A549 (cell line): ENCODE measurements at regions not wholly inside any gene's neighbourhood (a gene's known extent, or its start where the extent isn't known, plus 50 kb on each side); places are given as distances from the start of the nearest gene placed in this dataset.

Experiments used
- ATAC-seq, 2 experiments: fragments of 200-7000 bp in 1 of 2; fragments of >200 bp in 1 of 2; cut with Nextera tagmentation in 1 of 2; cut with Tn5 transposase in 1 of 2; 3 replicates each; pipeline versions ENCODE4 v1.8.0 to v1.9.1; 2018 to 2020; ENCODE audit warnings: mild to moderate bottlenecking in 1 of 2, moderate library complexity in 1 of 2
- CTCF ChIA-PET: fragments of 300-600 bp; sonication (Branson Sonifier 250); formaldehyde crosslinking; extraction: SDS; loops from one replicate; lab custom pipeline; 2021; ENCODE audit warnings: antibody characterized with exemption, inconsistent platforms; lab: Yijun Ruan, JAX
- POLR2A ChIA-PET: fragments of 350-600 bp; formaldehyde crosslinking; extraction: SDS; loops from one replicate; lab custom pipeline; 2021; ENCODE audit warnings: antibody characterized with exemption, inconsistent platforms; lab: Yijun Ruan, JAX
- DNase-seq, 2 experiments: peaks; one replicate each; pipeline versions ENCODE4 v3.0.0 to v3.0.0-alpha.2; 2011 to 2016; ENCODE audit warnings: low read depth in 1 of 2, low spot score in 1 of 2
- FAIRE-seq: peaks from 2 replicates; lab custom pipeline; 2011; peaks lifted over from hg19 to GRCh38; lab: Jason Lieb, UNC
- H3K27ac ChIP-seq, 2 experiments: fragments of >200 bp; sonication (Bioruptor Twin); formaldehyde crosslinking; 3 replicates each; pipeline ENCODE4 v1.5.1; 2016 to 2017
- H3K4me1 ChIP-seq: fragments of >200 bp; sonication (Bioruptor Twin); formaldehyde crosslinking; 3 replicates; pipeline ENCODE4 v1.6.1; 2016
- H3K4me2 ChIP-seq: fragments of >200 bp; sonication (Bioruptor Twin); formaldehyde crosslinking; 3 replicates; pipeline ENCODE4 v1.6.1; 2016
- H3K4me3 ChIP-seq: fragments of >200 bp; sonication (Bioruptor Twin); formaldehyde crosslinking; 3 replicates; pipeline ENCODE4 v1.5.1; 2016
- H3K9me3 ChIP-seq: fragments of >200 bp; sonication (Bioruptor Twin); formaldehyde crosslinking; 3 replicates; pipeline ENCODE4 v1.6.1; 2016
- ATOH8 ChIP-seq: fragments of 250-450 bp; sonication (Bioruptor Pico); IDR thresholded peaks from 2 replicates; pipeline ENCODE4 v1.5.0; 2020; ENCODE audit warnings: low read depth, mild to moderate bottlenecking, moderate library complexity
- CBX2 ChIP-seq: fragments of 200-600 bp; sonication (generic); IDR thresholded peaks from 2 replicates; pipeline ENCODE4 v1.6.1; 2016; ENCODE audit warnings: low read depth, mild to moderate bottlenecking, borderline replicate concordance
- CHD4 ChIP-seq: fragments of 200-600 bp; sonication (generic); IDR thresholded peaks from 2 replicates; pipeline ENCODE4 v1.6.1; 2016; ENCODE audit warnings: antibody characterized with exemption, mild to moderate bottlenecking, borderline replicate concordance
- EHF ChIP-seq: fragments of 250-450 bp; sonication (Bioruptor Pico); IDR thresholded peaks from 2 replicates; pipeline ENCODE4 v1.5.0; 2020; ENCODE audit warnings: mild to moderate bottlenecking
- EHMT2 ChIP-seq: fragments of 200-600 bp; sonication (generic); IDR thresholded peaks from 2 replicates; pipeline ENCODE4 v1.6.1; 2016; ENCODE audit warnings: antibody characterized with exemption, low read depth, mild to moderate bottlenecking, moderate library complexity
- ELK1 ChIP-seq: fragments of 150-350 bp; IDR thresholded peaks from 2 replicates; pipeline ENCODE4 v1.6.1; 2014; ENCODE audit warnings: low read depth, mild to moderate bottlenecking, low read length
- EP300 ChIP-seq, 2 experiments: fragments of >200 bp; sonication (Bioruptor Twin); formaldehyde crosslinking; IDR thresholded peaks; 2 replicates in 1 of 2; 3 replicates in 1 of 2; pipeline ENCODE4 v1.6.1; 2016 to 2017
- ESRRA ChIP-seq: fragments of 150-350 bp; IDR thresholded peaks from 2 replicates; pipeline ENCODE4 v1.6.1; 2014; ENCODE audit warnings: mild to moderate bottlenecking, low read length, borderline replicate concordance
- FOSB ChIP-seq: fragments of 250-450 bp; sonication (Bioruptor Pico); IDR thresholded peaks from 2 replicates; pipeline ENCODE4 v1.5.0; 2020; ENCODE audit warnings: mild to moderate bottlenecking, moderate library complexity
- HDAC2 ChIP-seq: fragments of 200-600 bp; sonication (generic); IDR thresholded peaks from 2 replicates; pipeline ENCODE4 v1.6.1; 2016
- HEYL ChIP-seq: fragments of 250-450 bp; sonication (Bioruptor Pico); IDR thresholded peaks from 2 replicates; pipeline ENCODE4 v1.8.0; 2021; ENCODE audit warnings: mild to moderate bottlenecking, moderate library complexity
- HMGXB4 ChIP-seq: fragments of 250-450 bp; sonication (Bioruptor Pico); IDR thresholded peaks from 2 replicates; pipeline ENCODE4 v1.5.0; 2021; ENCODE audit warnings: mild to moderate bottlenecking, moderate library complexity, borderline replicate concordance
- HOXA7 ChIP-seq: fragments of 250-450 bp; sonication (Bioruptor Pico); IDR thresholded peaks from 2 replicates; pipeline ENCODE4 v1.5.0; 2020; ENCODE audit warnings: mild to moderate bottlenecking, moderate library complexity
- JUN ChIP-seq, 2 experiments: fragments of >200 bp; sonication (Bioruptor Twin); formaldehyde crosslinking; IDR thresholded peaks; 2 replicates in 1 of 2; 3 replicates in 1 of 2; pipeline ENCODE4 v1.6.1; 2016 to 2017
- KDM1A ChIP-seq: fragments of 200-600 bp; sonication (generic); IDR thresholded peaks from 2 replicates; pipeline ENCODE4 v1.6.1; 2016; ENCODE audit warnings: low read depth, mild to moderate bottlenecking
- KDM5A ChIP-seq: fragments of 200-600 bp; sonication (generic); IDR thresholded peaks from 2 replicates; pipeline ENCODE4 v1.6.1; 2016; ENCODE audit warnings: antibody characterized with exemption, mild to moderate bottlenecking
- NFE2L2 ChIP-seq: fragments of 150-350 bp; conservative IDR thresholded peaks from 2 replicates; pipeline ENCODE4 v1.6.1; 2014; ENCODE audit warnings: low read length
- NPAS2 ChIP-seq: fragments of 250-450 bp; sonication (Bioruptor Pico); IDR thresholded peaks from 2 replicates; pipeline ENCODE4 v1.8.0; 2022; ENCODE audit warnings: mild to moderate bottlenecking, moderate library complexity, borderline replicate concordance
- PHF8 ChIP-seq: fragments of 200-600 bp; sonication (generic); IDR thresholded peaks from 2 replicates; pipeline ENCODE4 v1.6.1; 2016; ENCODE audit warnings: low read depth, mild to moderate bottlenecking, antibody characterized with exemption, moderate library complexity, borderline replicate concordance
- POLR2A ChIP-seq: IDR thresholded peaks from 2 replicates; pipeline ENCODE4 v1.6.1; 2012; ENCODE audit warnings: mild to moderate bottlenecking, low read length
- RARB ChIP-seq: fragments of 250-450 bp; sonication (Bioruptor Pico); IDR thresholded peaks from 2 replicates; pipeline ENCODE4 v1.8.0; 2021; ENCODE audit warnings: mild to moderate bottlenecking, moderate library complexity
- RCOR1 ChIP-seq: fragments of 150-350 bp; IDR thresholded peaks from 2 replicates; pipeline ENCODE4 v1.6.1; 2014; ENCODE audit warnings: antibody characterized with exemption, low read length, low read depth
- RFX5 ChIP-seq: fragments of 450-650 bp; IDR thresholded peaks from 2 replicates; pipeline ENCODE4 v1.7.1; 2014; ENCODE audit warnings: antibody characterized with exemption, mild to moderate bottlenecking, moderate library complexity
- RNF2 ChIP-seq: fragments of 200-600 bp; sonication (generic); IDR thresholded peaks from 2 replicates; pipeline ENCODE4 v1.6.1; 2016; ENCODE audit warnings: low read depth, mild to moderate bottlenecking, antibody characterized with exemption, moderate library complexity, borderline replicate concordance
- SMC3 ChIP-seq: fragments of >200 bp; sonication (Bioruptor Twin); formaldehyde crosslinking; IDR thresholded peaks from 3 replicates; pipeline ENCODE4 v1.6.1; 2018; ENCODE audit warnings: inconsistent platforms
- ZNF302 ChIP-seq: fragments of 250-450 bp; sonication (Bioruptor Pico); IDR thresholded peaks from 2 replicates; pipeline ENCODE4 v1.9.0; 2021; ENCODE audit warnings: inconsistent platforms, mild to moderate bottlenecking, moderate library complexity
- WGBS: methylation state at CpG from one replicate; pipeline ENCODE4 v1.1.6; 2017; ENCODE audit errors: missing lambda C conversion rate; 5-methylcytosine and 5-hydroxymethylcytosine counted together
- TF ChIP-seq, protein P1 (sequence below): IDR thresholded peaks from 2 replicates; pipeline ENCODE4 v1.6.1; 2012; ENCODE audit warnings: low read depth, borderline replicate concordance
- TF ChIP-seq, protein P2 (sequence below): fragments of 450-650 bp; IDR thresholded peaks from 2 replicates; pipeline ENCODE4 v1.6.1; 2014; ENCODE audit warnings: antibody characterized with exemption
- TF ChIP-seq, protein P3 (sequence below): IDR thresholded peaks from 2 replicates; pipeline ENCODE4 v1.6.1; 2012

GRCh38 chr9:80127920-80128319, 556.2 kb downstream of the TLE4 start:
- 63% methylated on average over 6 of the region's 6 CpGs for WGBS
- ATAC-seq, result no peak
- DNase-seq, result no peak
- Histone ChIP-seq H3K9me3 (no peaks in the 10 kb centered on the region), H3K4me3 (no peak overlapping the region), H3K4me1 (no peaks in the 10 kb centered on the region), H3K4me2 (no peak overlapping the region), H3K27ac (no peak overlapping the region)
- TF ChIP-seq, protein P1, sequence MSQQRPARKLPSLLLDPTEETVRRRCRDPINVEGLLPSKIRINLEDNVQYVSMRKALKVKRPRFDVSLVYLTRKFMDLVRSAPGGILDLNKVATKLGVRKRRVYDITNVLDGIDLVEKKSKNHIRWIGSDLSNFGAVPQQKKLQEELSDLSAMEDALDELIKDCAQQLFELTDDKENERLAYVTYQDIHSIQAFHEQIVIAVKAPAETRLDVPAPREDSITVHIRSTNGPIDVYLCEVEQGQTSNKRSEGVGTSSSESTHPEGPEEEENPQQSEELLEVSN, result no peak
- TF ChIP-seq NFE2L2 (no peak), HMGXB4 (CRISPR knock-in tag) (no peak), NPAS2 (no peak), HDAC2 (no peak), RNF2 (no peak), HEYL (CRISPR knock-in tag) (no peak), KDM1A (no peak), EP300 (IDR thresholded peaks at IDR 0.05) (no peak), ZNF302 (CRISPR knock-in tag) (no peak), FOSB (CRISPR knock-in tag) (no peak), CHD4 (no peak)
- TF ChIP-seq, protein P2, sequence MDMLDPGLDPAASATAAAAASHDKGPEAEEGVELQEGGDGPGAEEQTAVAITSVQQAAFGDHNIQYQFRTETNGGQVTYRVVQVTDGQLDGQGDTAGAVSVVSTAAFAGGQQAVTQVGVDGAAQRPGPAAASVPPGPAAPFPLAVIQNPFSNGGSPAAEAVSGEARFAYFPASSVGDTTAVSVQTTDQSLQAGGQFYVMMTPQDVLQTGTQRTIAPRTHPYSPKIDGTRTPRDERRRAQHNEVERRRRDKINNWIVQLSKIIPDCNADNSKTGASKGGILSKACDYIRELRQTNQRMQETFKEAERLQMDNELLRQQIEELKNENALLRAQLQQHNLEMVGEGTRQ, result no peak
- CTCF ChIA-PET, result no interaction called here
- POLR2A ChIA-PET, result no interaction called here
- FAIRE-seq, result no peak

DNA sequence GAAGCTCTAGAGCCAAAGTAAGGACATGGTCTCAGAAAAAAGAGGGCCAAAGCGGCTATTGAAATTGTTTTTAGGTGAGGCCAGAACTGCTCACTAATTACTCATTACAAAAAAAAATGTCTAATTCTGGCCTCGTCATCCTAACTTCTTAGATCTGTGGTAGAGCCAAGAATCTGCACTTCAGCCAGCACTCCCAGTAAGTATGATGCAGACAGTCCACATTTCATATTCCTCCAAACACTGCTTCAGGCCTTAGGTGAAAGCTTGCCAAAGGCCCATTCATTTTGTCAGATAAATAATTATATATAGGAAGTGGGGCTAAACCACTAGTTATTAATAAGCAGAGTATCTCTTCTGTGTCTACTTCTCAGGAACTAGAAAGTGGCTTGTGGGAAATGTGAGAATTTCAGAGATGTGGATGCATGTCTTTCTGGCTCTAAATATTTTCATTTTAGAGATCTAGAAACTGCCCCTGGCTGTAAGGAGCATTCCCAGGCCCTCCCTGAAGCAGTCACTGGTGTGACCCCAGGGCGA, 554.0 kb downstream of the TLE4 start:
- no peaks in the 10 kb centered on the region for H3K9me3 ChIP-seq
- no peaks in the 10 kb centered on the region for H3K4me1 ChIP-seq
- H3K4me2 ChIP-seq, result no peak overlapping the region
- no peak for DNase-seq
- no peak for FAIRE-seq
- CTCF ChIA-PET, result interaction anchor here (0.6 kb wide), 1 partner anchor 1241 kb away, joined by 3 read pairs; no protein-coding TSS in a partner anchor
- TF ChIP-seq EHMT2 (no peak), RARB (CRISPR knock-in tag) (no peak), JUN (IDR thresholded peaks at IDR 0.05) (no peak), POLR2A (no peak), CBX2 (no peak), ESRRA (no peak), ELK1 (no peak), PHF8 (no peak), KDM5A (no peak), RCOR1 (no peak), ATOH8 (no peak), HEYL (CRISPR knock-in tag) (no peak), EHF (CRISPR knock-in tag) (no peak), HOXA7 (CRISPR knock-in tag) (no peak), SMC3 (no peak), RFX5 (no peak)
- TF ChIP-seq, protein P2, result no peak
- TF ChIP-seq, protein P3, sequence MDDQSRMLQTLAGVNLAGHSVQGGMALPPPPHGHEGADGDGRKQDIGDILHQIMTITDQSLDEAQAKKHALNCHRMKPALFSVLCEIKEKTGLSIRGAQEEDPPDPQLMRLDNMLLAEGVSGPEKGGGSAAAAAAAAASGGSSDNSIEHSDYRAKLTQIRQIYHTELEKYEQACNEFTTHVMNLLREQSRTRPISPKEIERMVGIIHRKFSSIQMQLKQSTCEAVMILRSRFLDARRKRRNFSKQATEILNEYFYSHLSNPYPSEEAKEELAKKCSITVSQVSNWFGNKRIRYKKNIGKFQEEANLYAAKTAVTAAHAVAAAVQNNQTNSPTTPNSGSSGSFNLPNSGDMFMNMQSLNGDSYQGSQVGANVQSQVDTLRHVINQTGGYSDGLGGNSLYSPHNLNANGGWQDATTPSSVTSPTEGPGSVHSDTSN, result no peak
- TF ChIP-seq, all 56 proteins: peak for 0
- Histone ChIP-seq H3K4me3 (no peak overlapping the region), H3K27ac (no peak overlapping the region)
- ATAC-seq, result no peak
- 35% methylated on average over 3 of the region's 3 CpGs for WGBS
- POLR2A ChIA-PET, result no interaction called here
